ENCODE measurements at regions not wholly inside any gene's neighbourhood (a gene's known extent, or its start where the extent isn't known, plus 50 kb on each side); places are given as distances from the start of the nearest gene placed in this dataset.
"Not testable (repeated sequence)": the region's sequence is repeated elsewhere in the genome, so short reads cannot be mapped to it uniquely, and the experiment has no call there.

GRCh38 chr1:83472066-83472465 lies 526.9 kb downstream of the TTLL7 start:
- not testable (repeated sequence) for DNase-seq (ENCODE audit: low read depth in 2 of 2)

GRCh38 chr1:83471272-83471671 lies 527.7 kb downstream of the TTLL7 start:
- DNase-seq (ENCODE audit: low read depth in 2 of 2), result not testable (repeated sequence)

- DNase-seq (ENCODE audit: low read depth in 2 of 2), result not testable (repeated sequence)
These were observed 530.6 kb downstream of the TTLL7 start for GRCh38 chr1:83468336-83468735.

DNA sequence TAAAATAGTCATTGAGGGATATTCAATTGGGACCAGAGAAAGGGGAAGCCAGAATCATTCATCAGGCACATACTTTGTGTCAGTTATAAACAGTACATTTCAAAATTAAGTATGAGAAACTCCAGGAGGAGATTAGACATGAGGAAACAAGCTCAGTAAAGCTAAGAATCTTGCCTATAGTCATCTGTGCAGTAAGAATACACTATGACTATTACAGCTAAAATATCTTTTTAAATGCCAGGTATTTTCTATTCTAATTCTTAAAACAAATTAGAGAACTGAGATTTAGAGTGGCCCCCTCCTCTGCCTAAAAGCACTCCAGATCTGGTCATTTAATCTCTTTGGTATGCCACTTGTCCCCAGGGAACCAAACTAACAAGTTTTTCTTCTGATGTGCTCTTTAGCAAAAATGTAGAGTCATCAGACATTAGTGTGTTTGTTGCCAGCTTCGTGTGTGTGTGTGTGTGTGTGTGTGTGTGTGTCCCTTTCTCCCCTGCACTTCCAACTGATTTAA lies 541.1 kb downstream of the TTLL7 start:
- not testable (repeated sequence) for DNase-seq (ENCODE audit: low read depth in 2 of 2)

DNA sequence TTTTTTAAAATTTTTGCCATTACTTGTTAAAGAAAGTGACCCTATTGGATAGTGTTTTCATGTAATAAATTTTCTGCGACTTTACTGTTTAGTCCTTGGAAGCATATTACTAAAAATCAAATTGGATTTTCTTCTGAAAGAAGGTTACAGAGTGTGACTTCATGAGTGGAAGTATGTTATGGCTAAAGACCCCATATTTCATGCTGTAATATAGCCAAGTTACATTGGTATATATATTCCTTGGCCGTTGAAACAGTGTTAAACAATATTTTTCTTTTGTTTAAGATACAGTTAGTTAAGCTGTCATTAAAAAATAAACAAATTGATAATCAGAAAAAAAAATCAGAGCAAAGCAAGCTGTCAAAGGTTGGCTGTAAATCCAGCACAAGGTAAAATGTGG lies 541.7 kb downstream of the TTLL7 start:
- DNase-seq (ENCODE audit: low read depth in 2 of 2), result not testable (repeated sequence)

DNA sequence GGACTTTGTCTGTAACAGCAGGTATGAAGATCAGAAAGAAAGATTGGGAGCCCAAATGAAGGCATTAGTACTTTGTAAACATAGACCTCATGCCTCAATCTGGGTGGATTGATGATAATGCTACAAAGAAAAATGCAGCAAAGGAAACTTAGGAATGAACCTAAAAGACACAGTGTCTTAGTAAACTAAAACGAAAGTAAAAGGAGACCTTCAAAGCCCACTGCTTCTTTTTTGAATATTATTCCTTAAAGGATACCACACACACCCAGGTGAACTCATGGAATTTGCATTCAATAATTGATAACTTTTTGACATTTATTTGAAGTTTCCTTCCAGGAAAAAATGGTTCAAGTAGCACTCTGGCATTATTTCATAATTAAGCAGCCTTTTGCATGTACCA lies 543.2 kb downstream of the TTLL7 start:
- not testable (repeated sequence) for DNase-seq (ENCODE audit: low read depth in 2 of 2)

GRCh38 chr1:83445873-83446272 lies 553.1 kb downstream of the TTLL7 start:
- DNase-seq (ENCODE audit: low read depth in 2 of 2), result not testable (repeated sequence)

- not testable (repeated sequence) for DNase-seq (ENCODE audit: low read depth in 2 of 2)
These were observed 556.5 kb downstream of the TTLL7 start for GRCh38 chr1:83442412-83442811.

- DNase-seq (ENCODE audit: low read depth in 2 of 2), result not testable (repeated sequence)
These were observed 558.3 kb downstream of the TTLL7 start for GRCh38 chr1:83440586-83440985.

GRCh38 chr1:83440021-83440420 lies 558.9 kb downstream of the TTLL7 start:
- DNase-seq (ENCODE audit: low read depth in 2 of 2), result not testable (repeated sequence)

DNA sequence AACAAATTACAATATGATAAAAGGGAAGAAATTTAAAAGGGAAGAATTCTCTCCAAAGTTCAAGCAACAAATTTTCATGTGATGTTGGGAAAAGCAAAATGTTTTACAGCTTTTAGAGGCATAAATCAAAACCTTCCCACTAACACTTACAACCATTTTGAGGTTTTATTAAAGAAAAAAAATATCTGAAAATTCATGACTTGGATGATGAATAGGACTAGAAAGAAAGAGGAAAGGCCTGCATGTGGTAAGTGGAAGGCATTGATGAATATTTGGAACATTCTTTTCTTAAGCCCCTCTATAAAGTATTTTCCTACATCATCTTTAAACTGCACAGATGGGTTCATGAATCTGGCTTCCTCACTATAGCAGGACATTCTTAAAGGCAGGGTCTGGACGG lies 560.6 kb downstream of the TTLL7 start:
- DNase-seq (ENCODE audit: low read depth in 2 of 2), result not testable (repeated sequence)

DNA sequence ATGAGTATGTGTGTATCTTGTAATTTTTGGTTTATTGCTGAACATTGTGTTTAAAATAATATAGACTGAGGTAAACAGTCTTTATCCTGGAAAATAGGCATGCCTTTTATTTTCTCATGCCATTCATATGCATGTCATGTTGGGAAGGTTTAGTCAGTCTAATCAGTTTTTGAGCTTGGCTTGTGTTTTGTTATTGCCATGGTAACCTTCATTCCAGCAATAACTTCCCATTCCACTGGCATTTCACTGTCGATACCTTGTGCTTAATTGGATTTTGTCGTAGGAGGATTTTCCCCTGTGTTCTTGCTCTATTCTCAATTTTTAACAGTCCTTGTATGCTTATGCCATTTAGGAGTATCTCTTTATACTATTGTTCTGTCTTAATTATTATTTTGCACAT lies 563.6 kb downstream of the TTLL7 start:
- not testable (repeated sequence) for DNase-seq (ENCODE audit: low read depth in 2 of 2)

GRCh38 chr1:83427566-83427965 lies 571.4 kb downstream of the TTLL7 start:
- not testable (repeated sequence) for DNase-seq (ENCODE audit: low read depth in 2 of 2)

DNA sequence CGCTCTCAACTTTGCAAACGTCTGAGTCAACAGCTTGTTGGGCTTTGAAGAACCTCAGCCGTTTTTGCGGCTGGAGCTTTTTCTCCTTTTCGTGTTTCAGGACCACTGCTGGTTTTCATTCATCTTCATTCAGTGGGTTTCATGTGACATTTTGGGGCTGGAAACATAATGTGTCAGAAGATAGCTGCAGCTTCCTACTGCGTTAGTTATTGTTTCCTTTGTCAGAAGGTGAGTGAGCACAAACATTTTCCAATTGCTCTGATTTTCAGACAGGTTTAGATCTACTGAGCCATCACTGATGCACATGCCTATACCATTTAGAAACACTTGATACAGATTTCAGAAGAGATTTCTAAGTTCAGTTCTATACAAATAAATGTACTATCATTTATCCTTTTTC lies 575.5 kb downstream of the TTLL7 start:
- DNase-seq (ENCODE audit: low read depth in 2 of 2), result not testable (repeated sequence)

- DNase-seq (ENCODE audit: low read depth in 2 of 2), result no peak
These were observed 580.4 kb downstream of the TTLL7 start for GRCh38 chr1:83418558-83418957.

DNA sequence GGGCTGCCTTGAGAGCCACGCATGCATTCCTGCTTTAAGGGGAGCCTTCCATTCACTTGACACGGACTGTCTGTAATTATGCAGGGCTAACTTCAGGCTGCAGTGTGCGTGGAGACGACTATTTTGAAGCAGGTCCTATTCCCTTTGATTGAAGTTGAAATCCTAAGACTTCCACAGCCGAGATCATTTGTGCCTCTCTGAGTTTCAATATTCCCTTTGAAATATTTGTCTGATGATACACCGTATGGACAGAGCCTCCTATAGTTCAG lies 585.2 kb downstream of the TTLL7 start:
- not testable (repeated sequence) for DNase-seq (ENCODE audit: low read depth in 2 of 2)

GRCh38 chr1:83410746-83411413 lies 588.1 kb downstream of the TTLL7 start:
- DNase-seq (ENCODE audit: low read depth in 2 of 2), result not testable (repeated sequence)

DNA sequence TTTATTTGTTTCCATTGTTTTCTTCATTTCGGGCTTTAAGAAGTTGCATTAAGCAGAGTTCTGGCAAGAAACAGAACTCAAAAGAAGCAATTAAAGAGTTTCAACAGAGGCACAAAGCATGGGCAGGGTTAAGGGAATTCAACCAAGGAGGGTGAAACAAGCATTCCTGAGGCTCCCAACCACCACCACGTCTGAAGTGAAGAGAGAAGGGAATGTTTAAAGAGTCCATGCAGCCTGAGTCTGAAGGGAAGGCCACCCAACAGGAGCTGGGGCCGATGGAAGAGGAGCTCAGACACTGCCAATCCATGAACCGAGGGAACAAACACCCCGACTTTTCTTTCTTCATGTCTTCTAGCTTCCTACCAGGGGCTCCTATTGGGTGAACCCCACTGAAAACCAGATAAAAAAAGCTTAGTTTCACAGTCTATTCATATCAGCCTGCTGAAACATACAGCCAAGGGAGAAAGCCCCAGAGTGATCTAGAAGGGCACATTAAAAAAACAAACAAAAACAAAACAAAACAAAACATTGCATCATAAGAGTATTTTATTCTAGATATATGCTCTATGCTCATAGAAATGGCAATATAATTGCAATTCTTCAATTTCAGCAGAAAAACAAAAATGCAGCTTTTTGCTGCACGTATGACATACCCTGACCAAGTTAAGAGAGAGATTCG lies 592.1 kb downstream of the TTLL7 start:
- DNase-seq (ENCODE audit: low read depth in 2 of 2), result not testable (repeated sequence)

DNA sequence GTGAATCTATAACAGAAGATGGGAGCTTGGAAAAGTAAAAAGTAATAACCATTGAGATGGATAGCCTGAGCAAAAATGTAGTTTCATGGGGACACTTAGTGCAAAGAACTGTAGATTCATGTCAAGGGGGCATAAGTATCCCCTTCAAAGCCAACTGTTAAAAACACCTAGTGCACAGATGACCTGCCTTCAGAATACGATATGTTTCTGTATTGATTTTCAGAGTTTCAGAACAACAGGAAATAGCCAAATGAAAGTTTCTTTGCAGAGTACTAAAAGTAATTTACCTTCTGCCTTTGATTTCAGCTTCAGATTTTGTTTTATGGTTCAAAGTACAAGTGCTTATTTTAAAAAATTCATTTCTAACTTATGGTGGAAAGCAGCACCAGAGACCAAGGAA lies 593.1 kb downstream of the TTLL7 start:
- DNase-seq (ENCODE audit: low read depth in 2 of 2), result not testable (repeated sequence)

DNA sequence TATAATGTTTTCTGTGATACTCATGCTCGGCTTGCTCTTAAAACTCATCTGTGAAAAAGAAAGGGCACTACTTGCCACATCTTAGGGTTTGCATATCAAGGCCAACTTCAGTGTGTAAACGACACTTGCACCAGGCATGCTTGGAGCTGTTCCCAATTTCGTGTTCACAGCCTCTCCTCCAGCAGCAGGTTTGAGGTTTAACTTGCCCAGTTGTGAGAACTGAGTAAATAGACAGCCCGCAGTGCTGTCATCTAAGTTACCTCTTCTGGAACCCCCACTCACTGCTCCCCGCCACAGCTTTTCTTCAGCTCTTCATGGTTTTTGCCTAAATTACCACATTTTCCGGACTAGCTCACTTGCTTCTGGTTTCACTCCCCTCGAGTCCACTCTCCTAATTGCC lies 595.4 kb downstream of the TTLL7 start:
- DNase-seq (ENCODE audit: low read depth in 2 of 2), result not testable (repeated sequence)

DNA sequence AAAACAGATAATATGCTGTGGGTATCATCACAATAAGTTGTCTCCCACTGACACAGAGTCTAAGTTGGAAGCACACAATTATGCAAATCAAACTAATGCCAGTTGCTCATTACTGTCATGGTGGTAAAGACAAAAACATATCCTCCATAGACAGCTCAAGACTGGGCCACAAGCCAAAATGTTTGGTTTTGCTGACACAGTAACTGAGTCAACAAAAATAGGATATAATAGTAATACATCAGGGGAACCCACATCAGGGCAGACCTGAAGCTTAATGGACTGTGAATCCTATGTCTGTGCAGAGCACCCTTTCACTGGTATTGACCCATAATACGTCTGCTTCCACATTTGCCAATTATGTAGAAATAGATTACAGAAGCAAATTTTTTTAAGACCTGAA lies 597.8 kb downstream of the TTLL7 start:
- DNase-seq (ENCODE audit: low read depth in 2 of 2), result not testable (repeated sequence)

DNA sequence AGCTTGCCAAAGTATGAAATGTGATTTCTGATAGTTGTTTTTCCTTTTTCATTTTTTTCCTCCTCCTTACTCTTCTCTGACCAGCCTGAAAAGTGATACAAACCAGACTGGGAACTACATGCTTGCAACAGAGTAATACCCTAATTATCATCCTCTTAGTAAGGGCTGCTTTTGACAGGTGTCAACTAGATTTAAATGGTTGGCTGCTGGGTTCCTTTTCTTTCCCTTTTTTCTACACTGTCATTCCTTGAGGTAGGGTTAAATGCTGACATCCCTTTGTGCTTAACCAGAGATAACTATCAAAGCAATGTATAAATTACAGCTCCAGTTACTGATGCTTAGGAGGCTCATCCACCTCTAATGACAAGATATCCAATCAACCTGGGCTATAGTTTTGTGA lies 598.8 kb downstream of the TTLL7 start:
- DNase-seq (ENCODE audit: low read depth in 2 of 2), result not testable (repeated sequence)

DNA sequence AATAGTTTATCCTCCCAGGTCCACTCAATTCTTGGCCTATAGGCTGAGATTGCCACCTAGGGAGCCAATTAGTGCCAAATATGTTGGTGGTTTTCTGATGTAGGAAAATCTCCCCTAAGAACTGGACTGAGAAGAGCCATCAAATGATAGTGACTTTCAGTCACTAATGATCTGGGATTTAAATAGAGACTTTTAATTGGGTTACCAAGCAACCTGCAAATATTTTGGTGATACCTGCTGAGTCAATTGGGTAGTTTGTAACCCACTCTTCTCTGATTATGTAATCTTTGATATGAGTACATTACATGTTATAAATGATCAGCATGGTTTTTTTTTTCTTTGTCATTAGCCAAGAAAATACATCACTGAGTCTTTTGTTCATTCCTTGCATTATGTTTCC lies 600.8 kb downstream of the TTLL7 start:
- DNase-seq (ENCODE audit: low read depth in 2 of 2), result not testable (repeated sequence)

Data from stimulated activated CD4-positive, alpha-beta T cell treated with anti-CD3 and anti-CD28 coated beads, Interleukin-1b, Interleukin-23, amount 100 ng/mL, for 1 hour (primary cell).